Hepatocyte (in vitro differentiated cells): ENCODE measurements at regions not wholly inside any gene's neighbourhood (a gene's known extent, or its start where the extent isn't known, plus 50 kb on each side); places are given as distances from the start of the nearest gene placed in this dataset.

ENCODE experiments used
- CTCF ChIP-seq: fragments of 200-600 bp; sonication (generic); IDR thresholded peaks from 2 replicates; pipeline ENCODE4 v1.5.1; 2016; ENCODE audit warnings: antibody characterized with exemption, mild to moderate bottlenecking; ENCODE audit not compliant: poor library complexity
- EZH2 ChIP-seq: fragments of 200-600 bp; sonication (generic); IDR thresholded peaks from 2 replicates; pipeline ENCODE4 v1.6.1; 2016; ENCODE audit warnings: antibody characterized with exemption, mild to moderate bottlenecking, borderline replicate concordance
- EZH2phosphoT487 ChIP-seq: fragments of 200-600 bp; sonication (generic); IDR thresholded peaks from one replicate; pipeline ENCODE4 v1.6.1; 2018; ENCODE audit warnings: antibody characterized with exemption, mild to moderate bottlenecking, low read depth, moderate library complexity; ENCODE audit not compliant: unreplicated experiment, severe bottlenecking

- TF ChIP-seq CTCF, result no peak
- no peak for TF ChIP-seq EZH2phosphoT487
- TF ChIP-seq EZH2, result no peak
These were observed 930.3 kb downstream of the STIM2 start for GRCh38 chr4:27790911-27791310.
